ENCODE measurements at regions not wholly inside any gene's neighbourhood (a gene's known extent, or its start where the extent isn't known, plus 50 kb on each side); places are given as distances from the start of the nearest gene placed in this dataset. TPM values are rescaled to one million over a fixed set of nuclear protein-coding genes. Genes with fewer than 3 reads are reported as not detected.

DNA sequence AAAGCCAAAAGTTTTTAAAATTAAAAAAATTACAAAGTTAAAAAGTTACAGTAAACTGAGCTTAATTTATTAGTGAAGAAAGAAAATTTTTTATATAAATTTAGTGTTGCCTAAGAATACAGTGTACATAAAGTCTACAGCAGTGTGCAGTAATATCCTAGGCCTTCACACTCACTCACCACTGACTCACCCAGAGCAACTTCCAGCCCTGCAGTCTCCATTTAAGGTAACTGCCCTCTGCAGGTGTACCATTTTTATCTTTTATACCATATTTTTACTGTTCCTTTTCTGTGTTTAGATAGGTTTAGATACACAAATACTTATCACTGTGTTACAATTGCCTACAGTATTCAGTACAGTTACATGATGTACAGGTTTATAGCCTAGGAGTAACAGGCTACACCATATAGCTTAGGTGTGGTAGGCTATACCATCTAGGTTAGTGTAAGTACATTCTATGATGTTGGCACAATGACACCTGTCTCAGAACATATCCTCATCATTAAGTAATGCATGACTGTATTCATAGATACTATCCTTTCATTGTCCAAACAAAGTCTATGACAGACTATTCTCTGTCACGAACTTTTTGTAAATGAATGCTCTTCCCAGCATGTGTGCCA, 78.6 kb upstream of the PBX1 start:
- H3K9ac ChIP-seq = no peak overlapping the region
- no peak for DNase-seq
- H3K4me1 ChIP-seq (ENCODE audit: insufficient read depth) = no peaks in the 10 kb centered on the region
- H3F3A ChIP-seq (ENCODE audit: insufficient read depth) = no peaks in the 10 kb centered on the region
- no peak overlapping the region for H3K4me3 ChIP-seq
- H3K79me2 ChIP-seq (ENCODE audit: insufficient read depth) = no peaks in the 10 kb centered on the region
- no peaks in the 10 kb centered on the region for H3K36me3 ChIP-seq (ENCODE audit: low read depth)
- no peaks in the 10 kb centered on the region for H4K20me1 ChIP-seq (ENCODE audit: insufficient read depth)
- WGBS, 2 experiments (ENCODE audit: low coverage in 1 of 2, low lambda C conversion rate in 2 of 2, missing lambda C conversion rate in 2 of 2) = 81 to 84% methylated on average over 1 of the region's 1 CpG
- H3K27me3 ChIP-seq (replicated peaks; ENCODE audit: insufficient read depth) = no peaks in the 10 kb centered on the region
- no peaks in the 10 kb centered on the region for H3K9me3 ChIP-seq (ENCODE audit: low read depth)
- in situ Hi-C loops (cut with MboI) = no loop called here
- H2AFZ ChIP-seq = no peak overlapping the region
- TF ChIP-seq EZH2 (IDR thresholded peaks at IDR 0.05; ENCODE audit: insufficient read depth, poor library complexity, severe bottlenecking) (no peak), EZH2phosphoT487 (IDR thresholded peaks at IDR 0.05; ENCODE audit: insufficient read depth, low read depth) (no peak)
- H3K9me2 ChIP-seq (ENCODE audit: insufficient read depth) = no peaks in the 10 kb centered on the region
- no peak overlapping the region for H3K27ac ChIP-seq
- H3K4me2 ChIP-seq (ENCODE audit: unreplicated experiment) = no peak overlapping the region

DNA sequence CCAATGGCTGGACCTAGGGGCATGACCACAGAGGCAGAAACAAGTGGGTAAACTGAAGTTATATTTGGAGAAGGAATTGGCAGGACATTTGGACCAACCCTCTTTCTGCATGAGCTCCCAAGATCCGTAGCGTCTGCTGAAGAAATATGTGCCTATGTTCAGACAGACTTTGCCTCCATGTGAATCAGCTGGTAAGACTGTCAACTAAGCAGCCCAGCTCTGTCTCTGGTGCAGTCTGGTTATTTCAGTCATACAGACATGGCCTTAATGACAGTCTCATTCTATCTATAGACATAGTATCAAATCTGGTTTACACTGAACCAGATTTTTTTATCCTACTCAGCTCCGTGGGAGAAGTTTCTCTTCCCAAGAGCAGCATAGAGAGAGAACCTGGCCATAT, 63.1 kb upstream of the PBX1 start:
- WGBS, 2 experiments (ENCODE audit: low coverage in 1 of 2, low lambda C conversion rate in 2 of 2, missing lambda C conversion rate in 2 of 2) = 46 to 47% methylated on average over 3 of the region's 3 CpGs
- H3K27me3 ChIP-seq (replicated peaks; ENCODE audit: insufficient read depth) = 0 out of 2 replicates have a peak, but pooled peaks cover 6% of the 10 kb centered on the region
- no peaks in the 10 kb centered on the region for H3K79me2 ChIP-seq (ENCODE audit: insufficient read depth)
- in situ Hi-C loops (cut with MboI) = no loop called here
- no peak overlapping the region for H3K4me3 ChIP-seq
- TF ChIP-seq EZH2 (IDR thresholded peaks at IDR 0.05; ENCODE audit: insufficient read depth, poor library complexity, severe bottlenecking) (no peak), EZH2phosphoT487 (IDR thresholded peaks at IDR 0.05; ENCODE audit: insufficient read depth, low read depth) (no peak)
- no peaks in the 10 kb centered on the region for H4K20me1 ChIP-seq (ENCODE audit: insufficient read depth)
- H3K9ac ChIP-seq = no peak overlapping the region
- no peak overlapping the region for H2AFZ ChIP-seq
- no peaks in the 10 kb centered on the region for H3K4me1 ChIP-seq (ENCODE audit: insufficient read depth)
- no peak overlapping the region for H3K27ac ChIP-seq
- no peaks in the 10 kb centered on the region for H3F3A ChIP-seq (ENCODE audit: insufficient read depth)
- H3K9me3 ChIP-seq (ENCODE audit: low read depth) = no peaks in the 10 kb centered on the region
- no peak overlapping the region for H3K4me2 ChIP-seq (ENCODE audit: unreplicated experiment)
- no peaks in the 10 kb centered on the region for H3K36me3 ChIP-seq (ENCODE audit: low read depth)
- no peaks in the 10 kb centered on the region for H3K9me2 ChIP-seq (ENCODE audit: insufficient read depth)
- DNase-seq = no peak

DNA sequence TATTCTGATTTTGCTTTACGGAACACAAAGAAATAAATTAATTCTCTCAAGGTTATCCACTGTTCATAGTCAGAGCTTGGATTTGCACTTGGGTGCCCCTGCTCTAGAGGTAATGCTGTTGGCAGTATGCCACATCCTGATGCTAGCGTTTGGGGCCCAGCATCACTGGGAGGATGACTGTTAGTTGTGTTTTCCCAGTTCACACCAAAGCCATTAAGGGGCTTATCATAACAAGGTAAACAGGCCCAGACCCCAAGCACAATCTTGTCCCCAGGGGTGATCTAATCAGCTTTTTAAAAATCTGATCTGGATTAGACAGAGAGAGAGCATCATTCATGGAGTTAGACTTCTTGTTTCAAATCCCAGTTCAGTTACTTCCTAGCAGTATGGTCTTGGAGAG, 60.2 kb upstream of the PBX1 start:
- no peak for DNase-seq
- H3K4me1 ChIP-seq (ENCODE audit: insufficient read depth) = no peaks in the 10 kb centered on the region
- WGBS, 2 experiments (ENCODE audit: low coverage in 1 of 2, low lambda C conversion rate in 2 of 2, missing lambda C conversion rate in 2 of 2) = 83 to 89% methylated on average over 2 of the region's 2 CpGs
- H3K9me2 ChIP-seq (ENCODE audit: insufficient read depth) = no peaks in the 10 kb centered on the region
- H4K20me1 ChIP-seq (ENCODE audit: insufficient read depth) = no peaks in the 10 kb centered on the region
- H3K9ac ChIP-seq = no peak overlapping the region
- H3K9me3 ChIP-seq (ENCODE audit: low read depth) = no peaks in the 10 kb centered on the region
- H3K27me3 ChIP-seq (replicated peaks; ENCODE audit: insufficient read depth) = 0 out of 2 replicates have a peak, but pooled peaks cover 6% of the 10 kb centered on the region
- H3K4me2 ChIP-seq (ENCODE audit: unreplicated experiment) = no peak overlapping the region
- H2AFZ ChIP-seq = no peak overlapping the region
- H3K4me3 ChIP-seq = no peak overlapping the region
- no peak for TF ChIP-seq EZH2 (IDR thresholded peaks at IDR 0.05; ENCODE audit: insufficient read depth, poor library complexity, severe bottlenecking)
- no peak for TF ChIP-seq EZH2phosphoT487 (IDR thresholded peaks at IDR 0.05; ENCODE audit: insufficient read depth, low read depth)
- H3K36me3 ChIP-seq (ENCODE audit: low read depth) = no peaks in the 10 kb centered on the region
- no peaks in the 10 kb centered on the region for H3K79me2 ChIP-seq (ENCODE audit: insufficient read depth)
- in situ Hi-C loops (cut with MboI) = no loop called here
- H3F3A ChIP-seq (ENCODE audit: insufficient read depth) = no peaks in the 10 kb centered on the region
- H3K27ac ChIP-seq = no peak overlapping the region

DNA sequence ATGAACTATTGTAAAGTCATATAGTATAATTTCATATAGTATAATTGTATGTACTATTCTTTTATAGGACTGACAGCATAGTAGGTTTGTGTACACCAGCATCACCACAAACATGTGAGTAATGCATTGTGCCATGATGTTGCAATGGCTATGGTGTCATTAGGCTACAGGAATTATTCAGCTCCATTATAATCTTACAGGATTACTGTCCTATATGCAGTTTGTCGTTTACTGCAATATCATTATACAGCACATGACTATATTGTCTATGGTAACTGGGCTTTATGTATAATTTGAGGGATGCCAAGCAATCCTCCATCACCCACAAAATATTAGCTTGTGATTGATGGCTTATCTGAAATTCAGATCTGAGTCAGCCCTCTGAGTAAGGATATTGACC, 54.2 kb upstream of the PBX1 start:
- Histone ChIP-seq H3K79me2 (ENCODE audit: insufficient read depth) (no peaks in the 10 kb centered on the region), H2AFZ (no peak overlapping the region), H3K27me3 (replicated peaks; ENCODE audit: insufficient read depth) (no peaks in the 10 kb centered on the region), H3K4me3 (no peak overlapping the region), H3K27ac (no peak overlapping the region), H3K9ac (no peak overlapping the region), H3F3A (ENCODE audit: insufficient read depth) (no peaks in the 10 kb centered on the region), H3K9me2 (ENCODE audit: insufficient read depth) (no peaks in the 10 kb centered on the region), H3K9me3 (ENCODE audit: low read depth) (no peaks in the 10 kb centered on the region), H4K20me1 (ENCODE audit: insufficient read depth) (no peaks in the 10 kb centered on the region), H3K4me1 (ENCODE audit: insufficient read depth) (no peaks in the 10 kb centered on the region), H3K4me2 (ENCODE audit: unreplicated experiment) (no peak overlapping the region), H3K36me3 (ENCODE audit: low read depth) (no peaks in the 10 kb centered on the region)
- DNase-seq = peak; percentile 63
- TF ChIP-seq EZH2 (IDR thresholded peaks at IDR 0.05; ENCODE audit: insufficient read depth, poor library complexity, severe bottlenecking) = no peak
- no peak for TF ChIP-seq EZH2phosphoT487 (IDR thresholded peaks at IDR 0.05; ENCODE audit: insufficient read depth, low read depth)
- 60 to 77% methylated on average over 1 of the region's 1 CpG for WGBS, 2 experiments (ENCODE audit: low coverage in 1 of 2, low lambda C conversion rate in 2 of 2, missing lambda C conversion rate in 2 of 2)
- in situ Hi-C loops (cut with MboI) = no loop called here

Small RNAs in the stretch of these regions (small RNA-seq; reads per million reads assigned to genes)
- gene RF00012 (ENCODE audit: low read depth, low replicate concordance) (not detected), gene RNA5SP62 (ENCODE audit: low read depth, low replicate concordance) (not detected), gene RNA5SP63 (ENCODE audit: low read depth, low replicate concordance) (not detected), gene RNU5F-6P (ENCODE audit: low read depth, low replicate concordance) (1.1 reads per million, percentile 48 among the genes with 10 or more reads in this experiment)
